AG04449 (cell line): ENCODE measurements at regions not wholly inside any gene's neighbourhood (a gene's known extent, or its start where the extent isn't known, plus 50 kb on each side); places are given as distances from the start of the nearest gene placed in this dataset.

Experiments
- CTCF ChIA-PET: fragments of 350-600 bp; formaldehyde crosslinking; extraction: SDS; loops from one replicate; lab custom pipeline; 2021; ENCODE audit warnings: antibody characterized with exemption; lab: Yijun Ruan, JAX
- POLR2A ChIA-PET: fragments of 400-600, 350-600 bp; formaldehyde crosslinking; extraction: SDS; loops from one replicate; lab custom pipeline; 2020; ENCODE audit warnings: antibody characterized with exemption, inconsistent platforms; lab: Yijun Ruan, JAX
- DNase-seq: peaks from one replicate; pipeline ENCODE4 v3.0.0-alpha.2; 2010; ENCODE audit warnings: low read depth, low spot score
- H3K4me3 ChIP-seq: 2 replicates; pipeline ENCODE4 v1.5.1; 2011; ENCODE audit warnings: low read depth, mild to moderate bottlenecking, control low read depth, low read length
- TF ChIP-seq, protein P1 (sequence below): IDR thresholded peaks from one replicate; pipeline ENCODE4 v1.5.1; 2011; ENCODE audit warnings: mild to moderate bottlenecking, moderate library complexity, low read length, control low read depth, inconsistent platforms; ENCODE audit not compliant: insufficient read depth; ENCODE audit errors: missing control alignments

DNA sequence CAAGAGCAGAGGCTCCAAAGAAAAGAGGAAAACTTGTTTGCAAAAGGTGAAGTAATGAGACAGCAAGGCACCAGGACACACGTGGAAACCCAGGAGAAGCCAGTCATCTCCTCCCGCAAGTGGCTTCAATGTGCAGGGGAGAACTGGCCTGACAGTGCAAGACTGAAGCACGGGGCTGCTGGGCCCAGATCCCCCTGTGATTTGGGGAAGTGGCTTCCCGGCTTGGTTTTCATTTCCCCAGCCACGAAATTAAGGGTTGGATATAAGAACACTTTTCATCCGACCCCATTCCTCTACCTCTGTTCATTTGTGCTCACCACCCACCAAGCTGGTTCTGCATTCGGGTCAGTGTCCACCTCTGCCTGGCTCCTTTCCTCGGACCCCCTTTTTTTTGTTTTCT is 306.4 kb downstream of the FGFR2 start:
- TF ChIP-seq, protein P1, sequence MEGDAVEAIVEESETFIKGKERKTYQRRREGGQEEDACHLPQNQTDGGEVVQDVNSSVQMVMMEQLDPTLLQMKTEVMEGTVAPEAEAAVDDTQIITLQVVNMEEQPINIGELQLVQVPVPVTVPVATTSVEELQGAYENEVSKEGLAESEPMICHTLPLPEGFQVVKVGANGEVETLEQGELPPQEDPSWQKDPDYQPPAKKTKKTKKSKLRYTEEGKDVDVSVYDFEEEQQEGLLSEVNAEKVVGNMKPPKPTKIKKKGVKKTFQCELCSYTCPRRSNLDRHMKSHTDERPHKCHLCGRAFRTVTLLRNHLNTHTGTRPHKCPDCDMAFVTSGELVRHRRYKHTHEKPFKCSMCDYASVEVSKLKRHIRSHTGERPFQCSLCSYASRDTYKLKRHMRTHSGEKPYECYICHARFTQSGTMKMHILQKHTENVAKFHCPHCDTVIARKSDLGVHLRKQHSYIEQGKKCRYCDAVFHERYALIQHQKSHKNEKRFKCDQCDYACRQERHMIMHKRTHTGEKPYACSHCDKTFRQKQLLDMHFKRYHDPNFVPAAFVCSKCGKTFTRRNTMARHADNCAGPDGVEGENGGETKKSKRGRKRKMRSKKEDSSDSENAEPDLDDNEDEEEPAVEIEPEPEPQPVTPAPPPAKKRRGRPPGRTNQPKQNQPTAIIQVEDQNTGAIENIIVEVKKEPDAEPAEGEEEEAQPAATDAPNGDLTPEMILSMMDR, result no peak

DNA sequence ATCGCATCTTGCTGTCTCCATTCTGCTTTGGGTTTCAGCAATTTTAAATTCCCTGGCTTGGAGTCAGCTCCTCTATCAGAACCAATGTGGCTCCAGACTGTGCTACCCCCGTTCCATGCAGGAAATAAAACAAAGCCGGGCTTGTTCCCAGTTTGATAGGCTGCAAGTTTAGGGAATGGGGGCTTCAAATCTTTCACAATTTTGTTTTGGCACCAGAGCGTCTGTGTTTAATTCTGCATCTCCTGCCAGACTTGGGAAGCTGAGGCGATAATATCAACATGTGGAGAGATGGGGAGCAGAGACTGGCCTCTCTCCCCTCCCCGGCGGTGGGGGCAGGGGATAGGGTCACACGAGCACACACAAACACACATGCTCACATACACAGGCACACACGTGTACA is 305.9 kb downstream of the FGFR2 start:
- TF ChIP-seq, protein P1, result no peak
- CTCF ChIA-PET, result no interaction called here
- no peak overlapping the region for H3K4me3 ChIP-seq
- POLR2A ChIA-PET, result no interaction called here
- DNase-seq, result no peak

More for the DNA sequence above, 306.4 kb downstream of the FGFR2 start:
- no peak overlapping the region for H3K4me3 ChIP-seq
- no peak for DNase-seq
- ChIA-PET POLR2A (no interaction called here), CTCF (no interaction called here)

DNA sequence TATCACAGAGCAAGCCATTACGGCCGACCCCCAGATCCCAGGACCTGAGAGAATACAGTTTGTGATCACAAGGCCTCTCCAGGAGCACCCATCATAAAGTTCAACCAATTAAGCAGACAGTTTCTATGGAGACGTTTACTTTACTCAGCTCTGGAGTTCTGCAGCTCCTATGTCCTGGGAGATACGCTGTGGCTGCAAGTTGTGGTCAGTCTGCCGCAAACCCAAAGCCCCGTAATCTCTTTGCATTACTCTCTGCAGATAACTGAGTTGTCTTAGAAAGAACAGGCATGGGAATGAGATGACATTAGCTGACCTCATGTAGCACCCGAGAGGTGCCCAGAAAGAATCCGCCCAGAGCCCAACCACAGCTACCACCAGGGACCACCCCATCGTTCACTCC is 305.1 kb downstream of the FGFR2 start:
- TF ChIP-seq, protein P1, result no peak
- no peak for DNase-seq
- ChIA-PET POLR2A (no interaction called here), CTCF (no interaction called here)
- no peak overlapping the region for H3K4me3 ChIP-seq

DNA sequence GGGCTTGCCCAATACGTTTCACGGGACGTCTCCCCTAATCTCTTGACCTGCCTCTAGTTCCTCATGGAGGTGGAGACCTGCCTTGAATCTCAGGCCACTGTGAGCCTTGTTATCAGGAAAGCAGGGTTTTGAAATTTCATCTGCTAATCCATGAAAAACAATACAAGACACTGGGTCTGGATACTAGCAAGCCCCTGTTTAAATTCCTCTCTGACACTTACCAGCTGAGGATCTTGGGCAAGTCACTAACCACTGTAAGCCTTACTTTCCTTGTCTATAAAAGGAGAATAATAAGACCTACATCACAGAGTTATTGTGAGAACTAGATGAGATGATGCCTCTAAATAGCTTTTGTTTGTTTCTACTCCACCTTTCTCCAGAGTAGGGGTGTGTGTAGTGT is 303.6 kb downstream of the FGFR2 start:
- no peak for DNase-seq
- TF ChIP-seq, protein P1, result no peak
- H3K4me3 ChIP-seq, result no peak overlapping the region
- CTCF ChIA-PET, result no interaction called here
- POLR2A ChIA-PET, result no interaction called here

DNA sequence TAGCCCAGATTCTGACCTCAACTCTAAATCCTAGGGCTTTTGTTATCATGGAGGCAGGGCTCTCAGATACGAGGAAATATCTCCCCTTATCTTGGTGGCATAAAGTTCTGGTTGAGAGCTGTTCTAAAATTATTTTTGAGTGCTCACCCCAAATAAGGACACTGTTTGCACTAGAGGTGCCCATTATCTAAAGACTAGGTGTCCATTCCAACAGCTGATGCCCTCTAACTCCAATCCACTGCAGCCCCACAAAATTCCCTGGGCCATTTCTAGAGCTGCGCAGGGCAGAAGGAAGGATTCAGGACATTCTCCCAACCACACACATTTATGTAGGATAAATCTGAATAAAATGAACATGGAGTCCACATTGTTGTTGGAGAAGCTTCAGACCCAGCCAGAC is 301.9 kb downstream of the FGFR2 start:
- TF ChIP-seq, protein P1, result no peak
- no peak for DNase-seq
- POLR2A ChIA-PET, result no interaction called here
- H3K4me3 ChIP-seq, result no peak overlapping the region
- CTCF ChIA-PET, result no interaction called here

DNA sequence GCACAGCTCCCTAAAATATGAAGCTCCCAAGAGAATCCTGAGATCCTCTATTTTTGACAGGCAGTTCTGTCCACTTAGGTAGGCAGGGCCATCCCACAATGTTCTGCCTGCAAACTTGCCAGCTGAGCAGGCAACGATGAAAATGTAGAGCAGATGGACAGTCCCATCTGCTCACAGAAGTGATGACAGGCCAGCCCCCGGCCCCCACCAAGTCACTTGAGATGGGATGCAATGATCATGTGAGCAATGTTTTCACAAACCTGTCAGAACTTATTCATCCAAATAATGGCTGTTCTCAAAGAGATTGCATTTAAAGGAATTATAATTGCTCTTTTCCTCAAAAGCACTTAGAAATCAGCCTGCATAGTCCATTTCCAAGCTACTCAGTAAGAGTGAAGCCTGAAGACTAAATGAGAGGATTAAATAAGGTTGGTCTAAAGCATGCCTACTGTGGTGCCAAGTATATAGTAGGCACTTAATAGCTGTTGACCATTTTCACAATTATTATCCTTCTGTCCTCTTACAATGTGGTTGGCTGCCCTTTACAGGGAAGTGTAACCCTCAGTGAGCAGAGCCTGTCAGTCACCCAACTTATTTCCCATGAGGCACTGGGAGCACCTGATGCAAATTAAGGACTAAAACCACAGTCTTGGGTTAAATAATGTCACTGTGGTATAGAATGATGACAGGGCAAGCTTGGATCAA is 301.2 kb downstream of the FGFR2 start:
- ChIA-PET POLR2A (no interaction called here), CTCF (no interaction called here)
- TF ChIP-seq, protein P1, result no peak
- no peak for DNase-seq
- H3K4me3 ChIP-seq, result no peak overlapping the region
